Transverse colon (tissue), 4 donors: ENCODE measurements at regions not wholly inside any gene's neighbourhood (a gene's known extent, or its start where the extent isn't known, plus 50 kb on each side); places are given as distances from the start of the nearest gene placed in this dataset.

Experiments
- CTCF ChIP-seq, 5 experiments: fragments of 200-600 bp in 3 of 5; fragments of 450-650 bp in 2 of 5; sonication (generic) in 3 of 5; IDR thresholded peaks; 1 replicate in 2 of 5; 2 replicates in 3 of 5; pipeline ENCODE4 v1.5.1; 2016 to 2017; ENCODE audit warnings: antibody characterized with exemption in 5 of 5, inconsistent platforms in 3 of 5, mild to moderate bottlenecking in 2 of 5, moderate library complexity in 1 of 5
- EP300 ChIP-seq: sonication (generic); formaldehyde crosslinking; IDR thresholded peaks from one replicate; pipeline ENCODE4 v1.6.1; 2017; ENCODE audit warnings: antibody characterized with exemption, low read depth
- POLR2A ChIP-seq: fragments of 450-650 bp; IDR thresholded peaks from one replicate; pipeline ENCODE4 v1.6.1; 2016; ENCODE audit warnings: antibody characterized with exemption, mild to moderate bottlenecking, moderate library complexity
- POLR2AphosphoS5 ChIP-seq, 3 donors: sonication (generic); formaldehyde crosslinking; IDR thresholded peaks; one replicate each; pipeline ENCODE4 v1.6.1; 2016; ENCODE audit warnings: antibody characterized with exemption in 3 of 3

- TF ChIP-seq CTCF (IDR thresholded peaks at IDR 0.05) (no peak), POLR2A (no peak), EP300 (no peak), POLR2AphosphoS5 (IDR thresholded peaks at IDR 0.05) (no peak)
These were observed 716.9 kb downstream of the ZBBX start for GRCh38 chr3:166663194-166663593.
